GM12874 (cell line): ENCODE measurements at regions not wholly inside any gene's neighbourhood (a gene's known extent, or its start where the extent isn't known, plus 50 kb on each side); places are given as distances from the start of the nearest gene placed in this dataset.

Experiments
- TF ChIP-seq, protein P1 (sequence below): IDR thresholded peaks from 2 replicates; pipeline ENCODE4 v1.5.1; 2011; ENCODE audit warnings: low read depth, mild to moderate bottlenecking, control low read depth, low read length, moderate library complexity; ENCODE audit not compliant: insufficient read depth

DNA sequence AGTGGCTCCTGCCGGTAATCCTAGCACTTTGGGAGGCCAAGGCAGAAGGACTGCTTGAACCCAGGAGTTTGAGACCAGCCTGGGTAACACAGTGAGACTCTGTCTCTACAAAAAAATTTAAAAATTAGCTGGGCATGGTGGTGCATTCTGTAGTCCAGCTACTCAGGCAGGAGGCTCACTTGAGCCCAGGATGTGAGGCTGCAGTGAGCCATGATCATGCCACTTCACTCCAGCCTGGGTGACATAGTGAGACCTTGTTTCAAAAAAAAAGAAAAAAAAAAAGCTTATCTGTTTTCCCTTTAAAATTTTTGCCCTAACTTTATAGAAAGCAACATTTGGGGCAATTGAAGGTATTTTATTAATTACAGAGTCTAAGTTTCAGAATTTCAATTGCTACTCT is 486.0 kb downstream of the BCAT1 start:
- TF ChIP-seq, protein P1, sequence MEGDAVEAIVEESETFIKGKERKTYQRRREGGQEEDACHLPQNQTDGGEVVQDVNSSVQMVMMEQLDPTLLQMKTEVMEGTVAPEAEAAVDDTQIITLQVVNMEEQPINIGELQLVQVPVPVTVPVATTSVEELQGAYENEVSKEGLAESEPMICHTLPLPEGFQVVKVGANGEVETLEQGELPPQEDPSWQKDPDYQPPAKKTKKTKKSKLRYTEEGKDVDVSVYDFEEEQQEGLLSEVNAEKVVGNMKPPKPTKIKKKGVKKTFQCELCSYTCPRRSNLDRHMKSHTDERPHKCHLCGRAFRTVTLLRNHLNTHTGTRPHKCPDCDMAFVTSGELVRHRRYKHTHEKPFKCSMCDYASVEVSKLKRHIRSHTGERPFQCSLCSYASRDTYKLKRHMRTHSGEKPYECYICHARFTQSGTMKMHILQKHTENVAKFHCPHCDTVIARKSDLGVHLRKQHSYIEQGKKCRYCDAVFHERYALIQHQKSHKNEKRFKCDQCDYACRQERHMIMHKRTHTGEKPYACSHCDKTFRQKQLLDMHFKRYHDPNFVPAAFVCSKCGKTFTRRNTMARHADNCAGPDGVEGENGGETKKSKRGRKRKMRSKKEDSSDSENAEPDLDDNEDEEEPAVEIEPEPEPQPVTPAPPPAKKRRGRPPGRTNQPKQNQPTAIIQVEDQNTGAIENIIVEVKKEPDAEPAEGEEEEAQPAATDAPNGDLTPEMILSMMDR: no peak

DNA sequence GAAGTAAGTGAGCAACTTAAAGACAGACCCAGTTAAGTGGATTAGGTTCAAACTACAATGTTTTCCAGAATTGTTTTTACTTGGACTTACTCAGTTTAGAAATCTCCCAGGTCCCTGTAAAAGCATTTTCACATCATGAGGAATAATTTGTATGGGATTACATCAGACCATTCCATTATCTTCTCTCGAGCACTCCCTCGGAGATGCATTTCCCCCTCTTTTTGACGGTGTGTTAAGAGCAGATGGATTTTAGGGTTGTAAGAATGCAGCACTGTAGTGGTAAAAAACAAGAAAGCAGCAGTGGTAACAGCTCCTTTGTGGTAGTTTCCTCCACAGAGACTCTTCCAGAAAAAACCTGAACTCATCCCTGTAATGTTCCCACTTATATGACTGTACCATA is 488.4 kb downstream of the BCAT1 start:
- TF ChIP-seq, protein P1: no peak

DNA sequence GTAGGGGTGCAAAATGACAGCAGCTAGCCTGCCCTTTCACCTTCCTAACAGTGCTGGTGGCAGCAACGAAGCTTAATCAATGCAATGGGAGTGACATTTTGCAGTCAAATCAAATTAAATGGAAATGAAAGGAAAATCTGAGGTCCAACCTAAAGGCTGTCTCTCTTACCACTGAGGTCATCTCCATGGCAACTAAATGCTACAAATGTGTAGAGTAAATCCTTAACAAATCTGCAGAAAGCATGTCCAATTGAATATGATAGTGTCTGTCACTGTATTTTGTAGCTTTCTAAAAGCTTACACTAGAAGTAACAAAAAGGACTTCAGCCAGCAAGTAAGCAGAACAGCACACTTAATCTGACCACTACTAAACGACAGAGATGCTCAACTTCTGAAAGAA is 488.8 kb downstream of the BCAT1 start:
- TF ChIP-seq, protein P1: no peak

DNA sequence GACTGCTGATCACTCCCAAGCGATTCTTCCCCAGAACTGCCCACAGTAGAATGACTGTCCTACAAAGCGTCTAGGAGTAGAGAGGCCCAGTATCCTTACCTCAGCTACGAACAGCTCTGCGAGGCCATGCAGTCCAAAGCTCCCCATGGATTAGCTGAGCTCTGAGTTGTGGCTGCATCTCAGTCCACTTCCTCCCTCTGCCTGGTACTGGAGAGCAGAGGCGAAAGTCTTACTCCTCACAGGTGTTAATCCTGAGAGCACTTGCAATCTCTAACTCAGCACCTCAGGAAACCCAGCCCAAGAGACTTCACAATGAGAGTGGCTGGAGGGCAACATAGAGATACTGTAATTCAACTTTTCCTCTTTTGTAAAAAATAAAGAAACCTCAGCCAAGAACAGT is 493.1 kb downstream of the BCAT1 start:
- TF ChIP-seq, protein P1: no peak

DNA sequence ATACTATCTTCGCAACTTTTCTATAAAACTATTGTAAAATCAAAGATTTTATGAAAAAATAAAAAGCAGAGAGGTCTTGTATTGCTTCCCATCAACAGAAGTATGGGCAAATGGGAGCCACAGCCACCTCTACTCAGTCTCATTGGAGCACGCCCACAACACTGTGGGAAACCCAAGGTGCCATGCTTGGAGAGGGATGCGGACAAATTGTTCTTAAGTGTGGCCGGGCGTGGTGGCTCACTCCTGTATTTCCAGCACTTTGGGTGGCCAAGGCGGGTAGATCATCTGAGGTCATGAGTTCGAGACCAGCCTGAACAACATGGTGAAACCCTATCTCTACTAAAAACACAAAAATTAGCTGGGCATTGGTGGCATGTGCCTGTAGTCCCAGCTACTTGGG is 498.2 kb upstream of the SOX5 start:
- TF ChIP-seq, protein P1: no peak

DNA sequence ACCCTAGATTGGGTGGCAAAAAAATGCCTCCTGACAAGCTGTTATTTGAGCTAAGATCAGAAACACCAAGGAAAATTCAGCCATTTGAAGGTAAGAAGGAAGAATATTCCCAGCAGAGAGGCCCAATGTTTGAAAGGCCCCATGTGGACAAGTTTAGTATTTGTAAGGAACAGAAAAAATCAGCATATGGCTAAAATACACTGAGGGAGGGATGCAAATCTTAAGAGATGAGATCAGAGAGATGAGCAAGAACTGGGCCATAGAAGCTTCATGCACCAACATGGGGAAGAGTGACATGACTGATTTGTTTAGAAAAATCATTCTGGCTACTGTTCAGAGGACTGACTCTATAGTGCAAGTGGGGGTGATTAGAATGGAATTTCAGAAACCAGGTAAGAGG is 496.8 kb upstream of the SOX5 start:
- TF ChIP-seq, protein P1: no peak

DNA sequence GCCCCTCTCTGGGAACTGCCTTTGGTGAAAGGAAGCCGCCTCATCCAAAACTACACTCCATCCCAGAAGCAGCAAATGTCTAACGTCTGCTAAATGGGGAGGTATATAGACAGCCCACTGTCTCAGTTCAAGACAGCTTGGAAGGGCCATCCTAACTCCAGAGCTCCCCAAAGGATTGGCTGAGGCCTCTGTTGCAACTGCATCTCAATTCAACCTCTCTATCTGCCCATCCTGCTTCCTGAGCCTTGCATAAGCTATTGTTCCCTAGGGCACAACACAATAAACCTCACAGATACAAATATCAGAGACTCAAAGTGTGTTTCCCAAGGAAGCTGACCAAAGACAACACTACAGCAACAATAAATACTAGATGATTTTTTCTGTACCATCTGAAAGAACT is 495.2 kb upstream of the SOX5 start:
- TF ChIP-seq, protein P1: no peak

DNA sequence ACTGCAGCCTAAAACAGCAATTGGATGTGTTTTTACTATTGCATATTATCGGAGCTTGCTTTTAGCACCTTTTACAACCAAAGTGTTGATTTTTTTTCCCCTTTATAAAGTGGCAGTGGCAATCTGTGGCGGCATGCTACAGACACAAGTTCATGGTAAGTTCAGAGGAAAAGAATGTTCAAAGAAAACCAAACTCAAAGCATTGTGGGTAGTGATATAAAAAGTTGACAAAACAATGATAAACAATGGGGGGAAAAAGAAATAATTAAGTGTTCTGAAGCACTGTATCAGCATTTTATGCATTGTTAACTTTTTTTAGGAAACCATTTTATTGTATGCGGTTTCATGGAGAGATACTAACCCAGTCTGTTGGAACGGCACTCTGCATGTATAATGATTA is 492.0 kb upstream of the SOX5 start:
- TF ChIP-seq, protein P1: no peak
